Activated CD8-positive, alpha-beta T cell treated with anti-CD3 and anti-CD28 coated beads for 36 hours (primary cell): ENCODE measurements at regions not wholly inside any gene's neighbourhood (a gene's known extent, or its start where the extent isn't known, plus 50 kb on each side); places are given as distances from the start of the nearest gene placed in this dataset.

ENCODE experiments used
- ATAC-seq: fragments of 200-7000 bp; cut with Tn5 transposase; one replicate; pipeline ENCODE4 v1.10.0; 2021; ENCODE audit warnings: mild to moderate bottlenecking, moderate library complexity
- CTCF ChIA-PET: fragments of 350-600 bp; sonication (Branson Sonifier 250); formaldehyde crosslinking; loops from one replicate; lab custom pipeline; 2021; ENCODE audit warnings: antibody characterized with exemption; lab: Charles Lee
- POLR2A ChIA-PET: fragments of 350-600 bp; sonication (Branson Sonifier 250); formaldehyde crosslinking; loops from one replicate; lab custom pipeline; 2021; ENCODE audit warnings: antibody characterized with exemption; lab: Charles Lee
- DNase-seq: peaks from one replicate; pipeline ENCODE4 v3.0.0-alpha.2; 2020
- H3K27ac Mint-ChIP-seq: one replicate; pipeline ENCODE4 v1.8.0; 2021; ENCODE audit warnings: mild to moderate bottlenecking, mixed read lengths
- H3K27me3 Mint-ChIP-seq: one replicate; pipeline ENCODE4 v1.8.0; 2021; ENCODE audit warnings: mixed read lengths
- H3K36me3 Mint-ChIP-seq: one replicate; pipeline ENCODE4 v1.8.0; 2021; ENCODE audit warnings: low read depth, mixed read lengths
- H3K4me1 Mint-ChIP-seq: one replicate; pipeline ENCODE4 v1.8.0; 2021; ENCODE audit warnings: low read depth, mixed read lengths
- H3K4me3 Mint-ChIP-seq: one replicate; pipeline ENCODE4 v1.8.0; 2021; ENCODE audit warnings: mild to moderate bottlenecking, moderate library complexity, mixed read lengths
- H3K9me3 Mint-ChIP-seq: one replicate; pipeline ENCODE4 v1.8.0; 2021; ENCODE audit warnings: mixed read lengths
- CTCF ChIP-seq: fragments of 200-600 bp; IDR thresholded peaks from one replicate; pipeline ENCODE4 v1.8.0; 2022; ENCODE audit warnings: antibody characterized with exemption, mild to moderate bottlenecking
- intact Hi-C: fragments of 100-400 bp; cut with micrococcal nuclease; formaldehyde crosslinking; loops from one replicate; pipeline ENCODE4 v1.10.0; 2022

- Mint-ChIP-seq H3K27ac (peak overlapping the region; percentile 67), H3K9me3 (peaks cover 27% of the 10 kb centered on the region), H3K4me1 (peaks cover 5% of the 10 kb centered on the region), H3K27me3 (no peaks in the 10 kb centered on the region), H3K36me3 (peaks cover 19% of the 10 kb centered on the region), H3K4me3 (no peak overlapping the region)
- DNase-seq (no peak), ATAC-seq (no peak)
- ChIA-PET CTCF (no interaction called here), POLR2A (no interaction called here)
- intact Hi-C loops: no loop called here
- TF ChIP-seq CTCF: no peak
These were observed 101.5 kb upstream of the CBLB start for GRCh38 chr3:105970283-105970682.

GRCh38 chr3:105972069-105972468, 103.3 kb upstream of the CBLB start:
- Mint-ChIP-seq H3K4me1 (peaks cover 5% of the 10 kb centered on the region), H3K4me3 (no peak overlapping the region), H3K27ac (no peak overlapping the region), H3K9me3 (peaks cover 24% of the 10 kb centered on the region), H3K36me3 (peaks cover 19% of the 10 kb centered on the region), H3K27me3 (no peaks in the 10 kb centered on the region)
- DNase-seq: no peak
- CTCF ChIA-PET: no interaction called here
- POLR2A ChIA-PET: no interaction called here
- no peak for TF ChIP-seq CTCF
- no peak for ATAC-seq
- intact Hi-C loops: no loop called here

- peaks cover 5% of the 10 kb centered on the region for H3K4me1 Mint-ChIP-seq
- H3K27ac Mint-ChIP-seq: no peak overlapping the region
- no peak overlapping the region for H3K4me3 Mint-ChIP-seq
- peaks cover 19% of the 10 kb centered on the region for H3K36me3 Mint-ChIP-seq
- no peak for DNase-seq
- no peaks in the 10 kb centered on the region for H3K27me3 Mint-ChIP-seq
- ATAC-seq: no peak
- CTCF ChIA-PET: no interaction called here
- TF ChIP-seq CTCF: no peak
- POLR2A ChIA-PET: no interaction called here
- intact Hi-C loops: no loop called here
- H3K9me3 Mint-ChIP-seq: peaks cover 24% of the 10 kb centered on the region
These were observed 105.6 kb upstream of the CBLB start for GRCh38 chr3:105974381-105974780.

GRCh38 chr3:105976196-105976595, 107.4 kb upstream of the CBLB start:
- H3K27me3 Mint-ChIP-seq: no peaks in the 10 kb centered on the region
- ChIA-PET POLR2A (no interaction called here), CTCF (interaction anchor here (1.4 kb wide), 1 partner anchor 11 kb away, joined by 3 read pairs; no protein-coding TSS in a partner anchor)
- H3K4me3 Mint-ChIP-seq: no peak overlapping the region
- intact Hi-C loops: no loop called here
- peaks cover 15% of the 10 kb centered on the region for H3K9me3 Mint-ChIP-seq
- no peak overlapping the region for H3K27ac Mint-ChIP-seq
- ATAC-seq (no peak), DNase-seq (no peak)
- no peak for TF ChIP-seq CTCF
- no peaks in the 10 kb centered on the region for H3K4me1 Mint-ChIP-seq
- H3K36me3 Mint-ChIP-seq: peaks cover 11% of the 10 kb centered on the region

- DNase-seq (no peak), ATAC-seq (no peak)
- TF ChIP-seq CTCF: no peak
- no peak overlapping the region for H3K27ac Mint-ChIP-seq
- H3K4me1 Mint-ChIP-seq: peaks cover 3% of the 10 kb centered on the region
- H3K27me3 Mint-ChIP-seq: no peaks in the 10 kb centered on the region
- peaks cover 13% of the 10 kb centered on the region for H3K9me3 Mint-ChIP-seq
- ChIA-PET POLR2A (no interaction called here), CTCF (no interaction called here)
- H3K36me3 Mint-ChIP-seq: peaks cover 2% of the 10 kb centered on the region
- intact Hi-C loops: no loop called here
- no peak overlapping the region for H3K4me3 Mint-ChIP-seq
These were observed 111.1 kb upstream of the CBLB start for GRCh38 chr3:105979961-105980360.
